Keratinocyte (primary cell): ENCODE measurements at regions not wholly inside any gene's neighbourhood (a gene's known extent, or its start where the extent isn't known, plus 50 kb on each side); places are given as distances from the start of the nearest gene placed in this dataset.

Experiments used
- DNase-seq: peaks from one replicate; pipeline ENCODE4 v3.0.0-alpha.2; 2011; ENCODE audit warnings: low read depth, missing footprints, low spot score
- FAIRE-seq: peaks from 2 replicates; lab custom pipeline; 2011; peaks lifted over from hg19 to GRCh38; lab: Jason Lieb, UNC
- H2AFZ ChIP-seq: 2 replicates; pipeline ENCODE4 v1.6.0; 2012; ENCODE audit warnings: low read length, control low read depth, inconsistent platforms; ENCODE audit not compliant: control insufficient read depth
- H3K27ac ChIP-seq: 2 replicates; pipeline ENCODE4 v1.5.1; 2011; ENCODE audit warnings: low read length; ENCODE audit not compliant: control insufficient read depth, insufficient read depth
- H3K27me3 ChIP-seq: 3 replicates; pipeline ENCODE4 v1.6.0; 2011; ENCODE audit warnings: low read length; ENCODE audit not compliant: control insufficient read depth, insufficient read depth; ENCODE audit errors: extremely low read depth
- H3K36me3 ChIP-seq, 2 experiments: 2 replicates in 1 of 2; 3 replicates in 1 of 2; pipeline ENCODE4 v1.5.1; 2011; ENCODE audit warnings: low read length in 2 of 2, mild to moderate bottlenecking in 1 of 2; ENCODE audit not compliant: control insufficient read depth in 2 of 2, insufficient read depth in 2 of 2; ENCODE audit errors: extremely low read depth in 1 of 2
- H3K4me1 ChIP-seq: 3 replicates; pipeline ENCODE4 v1.5.1; 2011; ENCODE audit warnings: low read length; ENCODE audit not compliant: control insufficient read depth, insufficient read depth; ENCODE audit errors: extremely low read depth
- H3K4me2 ChIP-seq: 3 replicates; pipeline ENCODE4 v1.6.0; 2011; ENCODE audit warnings: low read depth, low read length; ENCODE audit not compliant: control insufficient read depth, insufficient read depth; ENCODE audit errors: extremely low read depth
- H3K4me3 ChIP-seq, 3 experiments: fragments of 200-600 bp in 1 of 3; sonication (generic) in 1 of 3; 2 replicates in 2 of 3; 3 replicates in 1 of 3; pipeline ENCODE4 v1.5.1; 2011 to 2016; ENCODE audit warnings: low read length in 3 of 3, mild to moderate bottlenecking in 3 of 3, control low read depth in 2 of 3, inconsistent platforms in 1 of 3, low read depth in 1 of 3, mixed read lengths in 1 of 3, mixed run types in 1 of 3, moderate library complexity in 1 of 3; ENCODE audit not compliant: control insufficient read depth in 2 of 3, insufficient read depth in 2 of 3; ENCODE audit errors: extremely low read depth in 1 of 3
- H3K79me2 ChIP-seq: 2 replicates; pipeline ENCODE4 v1.6.0; 2012; ENCODE audit warnings: low read length; ENCODE audit not compliant: control insufficient read depth, insufficient read depth
- H3K9ac ChIP-seq: 3 replicates; pipeline ENCODE4 v1.6.0; 2011; ENCODE audit warnings: low read length; ENCODE audit not compliant: control insufficient read depth, insufficient read depth; ENCODE audit errors: extremely low read depth
- H3K9me1 ChIP-seq: 3 replicates; pipeline ENCODE4 v1.6.0; 2011; ENCODE audit warnings: low read length; ENCODE audit not compliant: control insufficient read depth, insufficient read depth; ENCODE audit errors: extremely low read depth
- H3K9me3 ChIP-seq: 2 replicates; pipeline ENCODE4 v1.5.1; 2012; ENCODE audit warnings: low read depth, low read length; ENCODE audit not compliant: control insufficient read depth
- H4K20me1 ChIP-seq: 3 replicates; pipeline ENCODE4 v1.6.0; 2011; ENCODE audit warnings: low read length; ENCODE audit not compliant: control insufficient read depth, insufficient read depth; ENCODE audit errors: extremely low read depth
- CTCF ChIP-seq, 3 experiments: IDR thresholded peaks in 1 of 3; conservative IDR thresholded peaks in 1 of 3; optimal IDR thresholded peaks in 1 of 3; 2 replicates in 2 of 3; 3 replicates in 1 of 3; pipeline versions ENCODE3 to v1.5.1; 2011; ENCODE audit warnings: low read length in 3 of 3, mild to moderate bottlenecking in 3 of 3, moderate library complexity in 2 of 3, control low read depth in 1 of 3, inconsistent platforms in 1 of 3; ENCODE audit not compliant: insufficient read depth in 2 of 3; ENCODE audit errors: extremely low read depth in 1 of 3
- EZH2 ChIP-seq: IDR thresholded peaks from one replicate; pipeline ENCODE4 v1.6.1; 2012; ENCODE audit warnings: inconsistent platforms, mild to moderate bottlenecking, low read length, moderate library complexity
- dilution Hi-C: fragments of 300-500 bp; cut with MboI; formaldehyde crosslinking; loops from one replicate; pipeline ENCODE4 v1.7.0; 2020; ENCODE audit warnings: low sequenced_read_pairs; ENCODE audit not compliant: extremely low pct_ligation_motif_present

- no peaks in the 10 kb centered on the region for H3K27me3 ChIP-seq
- TF ChIP-seq CTCF (optimal IDR thresholded peaks at IDR 0.05 in 1 of 3, IDR thresholded peaks at IDR 0.05 in 1 of 3, conservative IDR thresholded peaks at IDR 0.05 in 1 of 3; ENCODE audit: extremely low read depth in 1 of 3, insufficient read depth in 2 of 3, low read length in 3 of 3) = no peak
- no peak for TF ChIP-seq EZH2
- FAIRE-seq (no peak), DNase-seq (no peak)
- no peaks in the 10 kb centered on the region for H3K36me3 ChIP-seq
- H3K4me3 ChIP-seq = no peak overlapping the region
- no peak overlapping the region for H3K27ac ChIP-seq
- H3K4me2 ChIP-seq = no peak overlapping the region
- no peaks in the 10 kb centered on the region for H3K79me2 ChIP-seq
- no peaks in the 10 kb centered on the region for H4K20me1 ChIP-seq
- dilution Hi-C loops = no loop called here
- no peaks in the 10 kb centered on the region for H3K4me1 ChIP-seq
- H3K9me3 ChIP-seq = no peaks in the 10 kb centered on the region
- H3K9me1 ChIP-seq = no peaks in the 10 kb centered on the region
- H3K9ac ChIP-seq = no peak overlapping the region
- no peak overlapping the region for H2AFZ ChIP-seq
These were observed 720.7 kb downstream of the PCDH18 start for GRCh38 chr4:136811496-136812077.

- Histone ChIP-seq H3K36me3 (no peaks in the 10 kb centered on the region), H4K20me1 (no peaks in the 10 kb centered on the region), H3K9me1 (no peaks in the 10 kb centered on the region), H3K27ac (no peak overlapping the region), H3K79me2 (no peaks in the 10 kb centered on the region), H3K4me3 (no peak overlapping the region), H3K27me3 (no peaks in the 10 kb centered on the region), H3K4me1 (no peaks in the 10 kb centered on the region), H3K9me3 (no peaks in the 10 kb centered on the region), H2AFZ (no peak overlapping the region), H3K4me2 (no peak overlapping the region), H3K9ac (no peak overlapping the region)
- DNase-seq = no peak
- dilution Hi-C loops = no loop called here
- TF ChIP-seq CTCF (optimal IDR thresholded peaks at IDR 0.05 in 1 of 3, IDR thresholded peaks at IDR 0.05 in 1 of 3, conservative IDR thresholded peaks at IDR 0.05 in 1 of 3; ENCODE audit: extremely low read depth in 1 of 3, insufficient read depth in 2 of 3, low read length in 3 of 3) (no peak), EZH2 (no peak)
- no peak for FAIRE-seq
These were observed 721.7 kb downstream of the PCDH18 start for GRCh38 chr4:136810626-136811025.
